Endothelial cell of umbilical vein (primary cell): ENCODE measurements at regions not wholly inside any gene's neighbourhood (a gene's known extent, or its start where the extent isn't known, plus 50 kb on each side); places are given as distances from the start of the nearest gene placed in this dataset.

ENCODE experiments used
- BruUV-seq: library from RNA; stranded (reverse); fragments of 400-500 nt; replicated peaks from 2 replicates; lab custom pipeline; 2021; lab: Mats Ljungman, UMichigan
- CTCF ChIA-PET: fragments of 300-600, 350-600 bp; sonication (Branson Sonifier 250); formaldehyde crosslinking; loops from one replicate; lab custom pipeline; 2021; ENCODE audit warnings: antibody characterized with exemption, inconsistent platforms; lab: Charles Lee
- POLR2A ChIA-PET: fragments of 300-600, 350-600 bp; sonication (Branson Sonifier 250); formaldehyde crosslinking; loops from one replicate; lab custom pipeline; 2021; ENCODE audit warnings: antibody characterized with exemption, inconsistent platforms; lab: Charles Lee
- DNase-seq: peaks from one replicate; pipeline ENCODE4 v3.0.0-alpha.2; 2011; ENCODE audit warnings: low read depth, low spot score
- FAIRE-seq: peaks from 2 replicates; lab custom pipeline; 2011; peaks lifted over from hg19 to GRCh38; lab: Jason Lieb, UNC
- H2AFZ ChIP-seq: 2 replicates; pipeline ENCODE4 v1.6.0; 2012; ENCODE audit warnings: low read depth, low read length, control low read depth, inconsistent platforms
- H3K27ac ChIP-seq: 2 replicates; pipeline ENCODE4 v1.5.1; 2011; ENCODE audit warnings: low read depth, mild to moderate bottlenecking, control low read depth, low read length, moderate library complexity; ENCODE audit not compliant: insufficient read depth
- H3K27me3 ChIP-seq, 2 experiments: 2 replicates each; pipeline versions ENCODE4 v1.6.0 to v1.6.1; 2011; ENCODE audit warnings: low read length in 2 of 2, mixed read lengths in 1 of 2; ENCODE audit not compliant: control insufficient read depth in 2 of 2, insufficient read depth in 2 of 2
- H3K36me3 ChIP-seq, 2 experiments: 2 replicates in 1 of 2; 3 replicates in 1 of 2; pipeline ENCODE4 v1.5.1; 2011; ENCODE audit warnings: low read length in 2 of 2, mild to moderate bottlenecking in 1 of 2, moderate library complexity in 1 of 2; ENCODE audit not compliant: control insufficient read depth in 2 of 2, insufficient read depth in 2 of 2; ENCODE audit errors: extremely low read depth in 1 of 2
- H3K4me1 ChIP-seq: 3 replicates; pipeline ENCODE4 v1.5.1; 2011; ENCODE audit warnings: mild to moderate bottlenecking, low read length; ENCODE audit not compliant: control insufficient read depth, insufficient read depth; ENCODE audit errors: extremely low read depth
- H3K4me2 ChIP-seq: 2 replicates; pipeline ENCODE4 v1.6.1; 2011; ENCODE audit warnings: low read length, control low read depth, mixed read lengths; ENCODE audit not compliant: insufficient read depth
- H3K4me3 ChIP-seq, 3 experiments: fragments of 200-600 bp in 1 of 3; sonication (generic), shearing (Covaris generic) in 1 of 3; replicated peaks in 1 of 3; 2 replicates each; pipeline ENCODE4 v1.5.1; 2011 to 2016; ENCODE audit warnings: control low read depth in 3 of 3, low read length in 3 of 3, mild to moderate bottlenecking in 2 of 3, inconsistent platforms in 1 of 3, low read depth in 1 of 3, moderate library complexity in 1 of 3; ENCODE audit not compliant: insufficient read depth in 1 of 3
- H3K79me2 ChIP-seq: 2 replicates; pipeline ENCODE4 v1.6.0; 2012; ENCODE audit warnings: low read length, inconsistent platforms; ENCODE audit not compliant: control insufficient read depth, insufficient read depth
- H3K9ac ChIP-seq: replicated peaks from 2 replicates; pipeline ENCODE3; 2011; ENCODE audit warnings: low read length, control low read depth; ENCODE audit not compliant: insufficient read depth; ENCODE audit errors: extremely low read depth
- H3K9me1 ChIP-seq: replicated peaks from 3 replicates; pipeline ENCODE4 v1.6.0; 2011; ENCODE audit warnings: mild to moderate bottlenecking, low read length; ENCODE audit not compliant: control insufficient read depth, insufficient read depth; ENCODE audit errors: extremely low read depth
- H3K9me3 ChIP-seq: replicated peaks from 2 replicates; pipeline ENCODE4 v1.5.1; 2012; ENCODE audit warnings: low read length, inconsistent platforms; ENCODE audit not compliant: control insufficient read depth, insufficient read depth
- H4K20me1 ChIP-seq: replicated peaks from 2 replicates; pipeline ENCODE3; 2011; ENCODE audit warnings: mild to moderate bottlenecking, low read length; ENCODE audit not compliant: control insufficient read depth, insufficient read depth; ENCODE audit errors: extremely low read depth
- CTCF ChIP-seq, 2 donors: IDR thresholded peaks; 1 replicate in 1 of 2; 2 replicates in 1 of 2; pipeline ENCODE4 v1.5.1; 2011; ENCODE audit warnings: low read length in 2 of 2, mild to moderate bottlenecking in 2 of 2, moderate library complexity in 2 of 2, control low read depth in 1 of 2, inconsistent platforms in 1 of 2, low read depth in 1 of 2; ENCODE audit not compliant: insufficient read depth in 1 of 2; ENCODE audit errors: extremely low read depth in 1 of 2
- FOS ChIP-seq: IDR thresholded peaks from 2 replicates; pipeline ENCODE4 v1.6.1; 2011; ENCODE audit warnings: mild to moderate bottlenecking, low read length, moderate library complexity, borderline replicate concordance; ENCODE audit not compliant: insufficient read depth
- GATA2 ChIP-seq: IDR thresholded peaks from 2 replicates; pipeline ENCODE4 v1.7.0; 2011; ENCODE audit warnings: low read depth, mild to moderate bottlenecking, moderate library complexity, mixed read lengths, low read length; ENCODE audit not compliant: insufficient read length, insufficient read depth
- JUN ChIP-seq: IDR thresholded peaks from 2 replicates; pipeline ENCODE4 v1.6.1; 2011; ENCODE audit warnings: borderline replicate concordance, low read depth; ENCODE audit not compliant: insufficient read length, insufficient read depth
- MAX ChIP-seq: IDR thresholded peaks from 2 replicates; pipeline ENCODE4 v1.6.1; 2011; ENCODE audit not compliant: insufficient read depth, insufficient read length
- MYC ChIP-seq: IDR thresholded peaks from one replicate; pipeline ENCODE4 v1.6.1; 2011; ENCODE audit warnings: mild to moderate bottlenecking, low read depth, low read length
- dilution Hi-C: fragments of 300-500 bp; cut with MboI; formaldehyde crosslinking; loops from one replicate; pipeline ENCODE4 v1.15.0; 2019; ENCODE audit warnings: low sequenced_read_pairs; ENCODE audit not compliant: extremely low pct_ligation_motif_present
- intact Hi-C: fragments of 100-400 bp; cut with micrococcal nuclease; formaldehyde crosslinking; loops from one replicate; pipeline ENCODE4 v1.10.0; 2022

GRCh38 chr4:11175374-11175773 is 253.3 kb downstream of the HS3ST1 start:
- H2AFZ ChIP-seq = no peak overlapping the region
- no peaks in the 10 kb centered on the region for H3K27me3 ChIP-seq
- no peaks in the 10 kb centered on the region for H4K20me1 ChIP-seq
- intact Hi-C loops = no loop called here
- DNase-seq = no peak
- H3K4me2 ChIP-seq = no peak overlapping the region
- BruUV-seq = no TSS peak
- dilution Hi-C loops = no loop called here
- H3K9me1 ChIP-seq = no peaks in the 10 kb centered on the region
- POLR2A ChIA-PET = no interaction called here
- no peak for TF ChIP-seq MYC
- no peak for TF ChIP-seq MAX
- TF ChIP-seq CTCF (IDR thresholded peaks at IDR 0.05; ENCODE audit: extremely low read depth in 1 of 2, insufficient read depth in 1 of 2, low read depth in 1 of 2, low read length in 2 of 2) = no peak
- H3K9me3 ChIP-seq = no peaks in the 10 kb centered on the region
- no peaks in the 10 kb centered on the region for H3K4me1 ChIP-seq
- H3K4me3 ChIP-seq = no peak overlapping the region
- H3K9ac ChIP-seq = no peak overlapping the region
- no peaks in the 10 kb centered on the region for H3K79me2 ChIP-seq
- CTCF ChIA-PET = no interaction called here
- H3K36me3 ChIP-seq = no peaks in the 10 kb centered on the region
- no peak overlapping the region for H3K27ac ChIP-seq
- no peak for FAIRE-seq

GRCh38 chr4:11166606-11167005 is 262.1 kb downstream of the HS3ST1 start:
- no peaks in the 10 kb centered on the region for H3K79me2 ChIP-seq
- no peaks in the 10 kb centered on the region for H3K36me3 ChIP-seq
- ChIA-PET CTCF (no interaction called here), POLR2A (no interaction called here)
- H2AFZ ChIP-seq = no peak overlapping the region
- H4K20me1 ChIP-seq = no peaks in the 10 kb centered on the region
- no peaks in the 10 kb centered on the region for H3K4me1 ChIP-seq
- H3K9ac ChIP-seq = no peak overlapping the region
- DNase-seq (no peak), FAIRE-seq (no peak)
- H3K9me3 ChIP-seq = no peaks in the 10 kb centered on the region
- dilution Hi-C loops = no loop called here
- BruUV-seq = no TSS peak
- TF ChIP-seq FOS = no peak
- no peak for TF ChIP-seq CTCF (IDR thresholded peaks at IDR 0.05; ENCODE audit: extremely low read depth in 1 of 2, insufficient read depth in 1 of 2, low read depth in 1 of 2, low read length in 2 of 2)
- TF ChIP-seq MAX = no peak
- TF ChIP-seq GATA2 = no peak
- TF ChIP-seq JUN = no peak
- no peak overlapping the region for H3K27ac ChIP-seq
- no peak overlapping the region for H3K4me2 ChIP-seq
- no peaks in the 10 kb centered on the region for H3K9me1 ChIP-seq
- no peak overlapping the region for H3K4me3 ChIP-seq
- H3K27me3 ChIP-seq = no peaks in the 10 kb centered on the region
- intact Hi-C loops = no loop called here
